Stimulated activated CD4-positive, alpha-beta T cell treated with anti-CD3 and anti-CD28 coated beads, Interleukin-1b, Interleukin-23, amount 100 ng/mL, for 24 hours (primary cell): ENCODE measurements at regions not wholly inside any gene's neighbourhood (a gene's known extent, or its start where the extent isn't known, plus 50 kb on each side); places are given as distances from the start of the nearest gene placed in this dataset.

Experiments
- DNase-seq, 4 experiments: peaks; one replicate each; pipeline ENCODE4 v3.0.0-alpha.2; 2020; ENCODE audit warnings: low read depth in 4 of 4, low spot score in 1 of 4

DNA sequence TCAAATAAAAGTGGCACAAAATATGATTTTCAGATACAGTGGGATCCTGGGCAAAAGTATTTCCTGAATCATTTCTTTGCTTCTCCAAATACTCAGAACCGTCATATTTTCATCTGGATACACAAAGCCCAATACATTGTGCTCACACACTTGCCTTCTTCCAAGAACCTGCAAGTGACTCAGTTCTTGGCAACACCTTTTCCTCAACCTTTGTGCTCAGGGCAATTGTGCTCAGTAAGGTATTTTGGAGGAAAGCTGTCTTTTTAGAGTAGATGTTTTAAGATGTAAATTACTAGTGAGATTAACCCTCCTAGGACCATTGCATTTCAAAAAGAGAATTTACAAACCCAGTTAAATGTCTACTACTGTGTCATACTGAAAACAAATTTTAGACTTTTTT lies 233.5 kb downstream of the EFNB2 start:
- no peak for DNase-seq

DNA sequence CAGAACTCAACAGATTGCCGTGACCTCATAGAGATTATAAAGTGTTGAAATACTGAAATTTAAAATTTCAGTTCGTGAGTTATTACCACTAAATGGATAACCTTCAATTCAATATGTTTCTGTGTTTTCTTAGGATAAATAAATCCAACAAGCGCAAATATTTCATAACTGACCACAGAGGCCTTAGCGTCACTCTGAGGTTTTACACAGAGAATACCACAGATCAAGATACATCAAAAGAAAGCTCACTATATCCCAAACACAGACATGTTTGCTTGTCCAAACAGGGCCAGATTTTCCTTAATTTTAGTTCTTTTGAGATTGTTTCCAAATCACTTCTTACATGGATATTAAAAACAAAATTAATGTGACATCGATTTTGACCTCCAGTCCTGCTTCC lies 235.8 kb downstream of the EFNB2 start:
- no peak for DNase-seq

DNA sequence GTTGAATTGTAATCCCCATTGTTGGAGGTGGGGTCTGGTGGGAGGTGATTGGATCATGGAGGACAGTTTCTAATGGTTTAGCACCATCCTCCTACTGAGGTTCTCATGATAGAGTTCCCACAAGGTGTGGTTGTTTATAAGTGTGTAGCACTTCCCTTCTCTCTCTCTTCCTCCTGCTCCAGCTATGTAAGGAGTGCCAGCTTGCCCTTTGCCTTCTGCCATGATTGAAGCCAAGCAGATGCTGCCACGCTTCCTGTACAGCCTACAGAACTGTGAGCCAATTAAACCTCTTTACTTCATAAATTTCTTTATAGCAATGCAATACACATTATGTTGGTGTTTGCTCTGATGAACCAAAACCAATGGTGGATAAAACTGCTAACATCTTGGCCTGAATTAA lies 238.2 kb downstream of the EFNB2 start:
- DNase-seq = no peak

DNA sequence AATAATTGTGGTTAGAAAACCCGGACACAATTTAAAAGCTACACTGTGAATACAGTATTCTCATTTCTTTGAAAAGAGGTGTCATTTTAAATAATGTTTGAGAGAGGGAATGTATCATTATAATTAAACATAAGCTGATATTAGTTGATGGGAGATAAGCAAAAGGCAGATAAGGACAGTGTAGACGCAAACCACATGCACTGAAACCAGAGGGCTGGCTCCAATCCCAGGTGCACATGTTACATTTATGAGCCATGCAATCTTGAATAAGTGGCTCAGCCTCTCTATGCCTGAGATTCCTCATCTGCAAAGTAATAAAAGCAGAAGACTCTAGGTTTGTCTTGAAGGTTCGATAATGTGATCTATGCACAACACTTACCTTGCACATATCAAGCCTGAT lies 238.7 kb downstream of the EFNB2 start:
- no peak for DNase-seq

DNA sequence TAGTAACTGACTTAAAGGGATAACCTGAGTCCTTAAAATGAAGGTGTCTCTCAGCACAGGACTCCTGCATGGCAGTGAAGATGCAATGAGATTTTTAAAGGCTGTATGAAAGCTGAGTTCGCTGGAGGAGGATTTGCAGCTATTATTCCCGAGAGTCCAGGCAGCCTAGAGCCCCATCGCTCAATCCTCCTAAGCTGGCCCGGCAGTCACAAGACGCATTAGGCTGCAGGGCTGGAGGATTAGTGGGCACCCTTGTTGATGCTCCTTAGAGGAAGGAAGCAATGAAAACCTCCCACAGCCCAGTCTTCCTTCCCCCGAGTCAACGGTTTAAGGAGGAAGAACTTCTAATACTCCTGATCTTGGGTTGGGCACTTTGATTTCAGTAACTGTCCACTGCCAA lies 239.5 kb downstream of the EFNB2 start:
- no peak for DNase-seq

DNA sequence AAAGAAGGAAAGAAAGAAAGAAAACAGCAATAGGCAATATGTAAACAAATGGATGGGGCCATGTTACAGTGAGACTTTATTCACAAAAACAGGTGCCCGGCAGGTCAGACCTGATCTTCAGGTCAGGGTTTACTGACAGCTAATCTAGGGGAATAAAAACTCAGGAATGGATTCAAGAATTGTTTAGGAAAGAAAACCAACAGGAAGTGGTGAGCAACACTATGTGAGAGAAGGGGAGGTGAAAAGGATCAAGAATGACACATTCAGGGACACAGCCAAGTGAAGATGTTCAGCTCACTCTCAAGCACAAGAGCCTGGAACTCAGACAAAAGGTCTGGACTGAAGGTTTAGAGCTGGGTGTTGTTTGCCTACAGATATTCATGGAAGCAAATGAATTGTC lies 244.5 kb downstream of the EFNB2 start:
- no peak for DNase-seq

DNA sequence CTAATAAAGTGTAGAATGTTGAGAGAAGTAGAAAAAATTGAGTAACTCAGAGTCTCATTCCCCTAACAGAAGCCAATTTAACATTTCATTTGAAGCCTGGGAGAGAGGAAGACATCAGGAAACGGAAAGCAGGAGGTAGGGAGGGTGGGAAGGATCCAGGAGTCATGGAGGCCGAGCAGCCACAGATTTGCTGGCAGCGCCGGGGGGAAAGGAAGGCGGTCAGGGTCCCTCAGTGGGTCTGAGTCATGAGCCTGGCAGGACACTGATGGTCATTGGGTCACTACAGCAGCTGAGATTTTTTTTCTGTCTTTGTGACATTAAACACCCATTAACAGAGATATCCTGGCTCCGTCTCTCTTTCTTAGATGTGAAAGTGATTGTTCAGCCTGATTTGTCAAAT lies 248.1 kb downstream of the EFNB2 start:
- DNase-seq = no peak

DNA sequence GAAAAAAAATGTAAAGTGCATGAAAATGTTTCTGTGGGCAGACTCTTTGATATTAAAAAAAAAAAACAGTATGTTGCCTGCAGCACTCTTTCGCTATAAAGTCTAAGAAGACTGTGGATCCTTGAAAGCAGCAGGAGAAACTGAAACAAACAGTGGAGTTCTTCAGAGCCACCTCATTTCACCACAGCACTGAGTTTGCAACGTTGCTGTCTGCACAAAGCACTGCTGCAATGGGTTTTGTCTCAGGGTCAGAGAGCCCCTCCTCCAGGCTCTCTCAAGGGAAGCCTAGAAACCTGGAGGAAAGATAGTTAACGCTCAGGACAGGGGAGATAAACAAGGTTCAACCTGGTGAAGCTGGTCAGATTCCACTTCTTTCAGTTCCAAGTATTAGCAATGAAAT lies 248.7 kb downstream of the EFNB2 start:
- no peak for DNase-seq

DNA sequence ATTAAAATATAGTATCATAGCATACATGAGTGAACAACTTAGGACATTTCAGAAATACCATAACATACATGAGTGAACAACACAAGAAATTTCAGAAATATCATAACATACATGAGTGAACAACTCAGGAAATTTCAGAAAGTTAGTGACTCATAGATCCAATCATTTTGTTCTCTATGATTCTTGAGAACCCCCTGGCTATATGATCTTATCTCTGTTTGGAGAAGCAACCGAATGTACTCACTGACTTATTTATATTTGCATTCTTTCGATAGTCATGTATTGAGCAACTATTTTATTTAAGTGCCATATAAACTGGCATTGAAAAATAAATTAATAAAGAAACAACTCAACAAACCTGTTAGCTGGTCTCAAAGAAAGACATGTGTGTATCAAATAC lies 251.1 kb downstream of the EFNB2 start:
- no peak for DNase-seq

DNA sequence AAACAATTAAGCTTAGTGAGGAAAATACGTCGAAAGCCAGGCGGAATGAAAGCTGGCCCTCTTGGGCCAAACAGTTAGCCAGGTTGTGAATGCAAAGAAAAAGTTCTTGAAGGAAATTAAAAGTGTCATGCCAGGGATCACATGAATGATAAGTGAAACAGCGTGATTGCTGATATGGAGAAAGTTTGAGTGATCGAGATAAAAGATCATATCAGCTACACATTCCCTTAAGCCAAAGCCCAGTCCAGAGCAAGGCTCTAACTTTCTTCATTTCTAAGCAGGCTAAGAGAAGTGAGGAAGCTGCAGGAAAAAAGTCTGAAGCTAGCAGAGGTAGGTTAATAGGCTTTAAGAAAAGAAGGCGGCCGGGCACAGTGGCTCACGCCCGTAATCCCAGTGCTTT lies 254.0 kb downstream of the EFNB2 start:
- no peak for DNase-seq

DNA sequence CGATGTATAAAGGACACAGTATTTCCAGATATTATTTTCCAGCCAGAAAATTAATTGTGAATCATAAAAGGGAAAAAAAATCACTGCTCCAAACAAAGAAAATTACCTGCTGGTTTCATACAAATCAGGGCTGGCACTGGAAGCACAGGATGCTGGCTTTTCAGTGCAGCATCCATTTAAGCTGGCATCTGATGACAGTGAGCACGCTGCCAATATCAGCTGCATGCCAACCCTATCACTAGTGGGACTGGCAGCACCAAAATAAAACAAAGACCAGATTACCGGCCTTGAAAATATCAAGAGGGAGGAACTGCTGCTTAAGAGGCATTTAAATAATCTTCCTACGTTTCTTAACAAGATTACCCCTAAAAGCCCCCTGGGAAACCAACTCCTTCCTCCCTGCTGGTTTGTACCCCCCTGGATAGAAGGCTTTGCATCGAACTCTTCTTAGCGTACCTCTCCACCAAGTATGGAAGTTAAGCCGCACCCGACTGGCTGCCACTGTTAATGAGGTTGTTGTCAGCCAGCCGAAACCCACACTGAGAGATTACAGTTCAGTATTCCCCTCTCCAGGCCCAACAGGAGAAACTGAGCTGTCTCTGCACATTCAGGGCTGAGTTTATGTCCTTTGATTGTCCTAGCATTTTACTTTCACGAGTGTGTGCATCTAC lies 257.8 kb downstream of the EFNB2 start:
- DNase-seq = no peak

DNA sequence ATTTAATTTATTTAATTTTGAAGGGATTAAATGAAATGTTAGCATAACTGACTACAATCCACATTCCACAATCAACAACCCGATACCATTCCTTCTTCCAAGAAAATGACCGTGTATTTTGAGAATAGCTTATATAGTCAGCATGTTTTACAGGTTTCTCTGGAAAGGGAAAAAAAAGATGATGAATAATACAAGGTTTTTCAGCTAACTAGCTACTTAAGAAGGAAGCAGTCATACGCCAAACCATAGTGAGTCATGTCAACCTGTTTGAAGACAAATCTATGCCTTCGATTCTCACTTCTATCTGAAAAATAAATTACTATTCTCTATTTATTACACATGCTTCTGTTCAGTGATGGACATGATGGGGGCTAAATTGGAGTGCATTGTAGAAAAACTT lies 258.6 kb downstream of the EFNB2 start:
- DNase-seq = no peak

DNA sequence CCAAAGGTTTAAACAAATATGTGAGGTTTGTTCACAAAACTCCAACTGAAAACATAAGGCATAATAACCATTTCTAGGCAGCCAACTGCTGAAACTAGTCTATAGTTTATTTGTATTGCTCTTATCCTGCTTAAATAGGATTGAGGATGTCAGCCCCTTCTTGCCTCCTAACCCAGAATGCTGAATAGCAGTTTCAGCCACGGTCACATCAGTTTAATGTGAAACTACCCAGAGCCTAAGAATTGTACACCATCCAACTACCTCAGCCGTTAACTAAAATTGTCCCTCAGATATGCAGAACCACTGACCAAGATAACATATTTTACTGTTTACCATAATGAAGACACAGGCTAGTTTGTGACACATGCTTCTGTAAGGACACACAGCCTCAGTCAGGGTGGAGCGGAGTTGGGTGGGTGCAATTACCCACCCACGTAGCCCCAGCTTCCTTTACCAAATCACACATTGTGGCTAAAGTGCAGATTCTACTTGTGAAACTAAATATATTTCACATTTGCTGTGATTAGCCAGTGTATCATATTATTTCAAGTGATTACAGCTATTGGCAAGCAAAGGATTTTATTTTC lies 259.9 kb downstream of the EFNB2 start:
- DNase-seq = no peak

DNA sequence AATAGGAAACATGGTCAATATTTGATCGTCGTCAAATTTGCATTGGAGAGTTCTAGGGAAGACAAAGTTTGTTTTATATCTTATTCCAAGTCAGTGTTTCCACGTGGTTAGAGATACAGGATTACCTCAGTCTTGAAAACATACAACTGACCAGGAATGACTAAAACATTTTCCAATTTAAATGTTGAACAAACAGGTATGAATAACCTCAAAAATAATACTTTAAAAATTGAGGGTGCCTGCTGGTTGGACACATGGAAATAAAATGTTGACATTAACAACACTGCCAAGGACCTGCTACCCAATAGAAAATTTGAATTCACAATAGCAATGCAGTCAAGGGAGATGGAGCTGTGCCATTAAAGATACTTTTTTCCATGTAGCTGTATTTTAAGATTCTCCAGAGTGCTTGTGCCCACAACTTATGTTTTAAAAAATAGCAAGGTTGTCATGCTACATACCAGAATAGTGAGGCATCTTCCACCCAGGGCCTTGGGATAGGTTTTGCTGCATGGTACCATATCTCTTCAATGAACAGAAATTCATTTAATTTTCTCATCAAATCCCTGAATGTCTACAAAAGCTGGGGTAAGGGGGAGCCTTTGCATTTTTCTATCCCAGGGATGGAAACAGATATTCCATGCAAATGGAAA lies 260.8 kb downstream of the EFNB2 start:
- DNase-seq = no peak

DNA sequence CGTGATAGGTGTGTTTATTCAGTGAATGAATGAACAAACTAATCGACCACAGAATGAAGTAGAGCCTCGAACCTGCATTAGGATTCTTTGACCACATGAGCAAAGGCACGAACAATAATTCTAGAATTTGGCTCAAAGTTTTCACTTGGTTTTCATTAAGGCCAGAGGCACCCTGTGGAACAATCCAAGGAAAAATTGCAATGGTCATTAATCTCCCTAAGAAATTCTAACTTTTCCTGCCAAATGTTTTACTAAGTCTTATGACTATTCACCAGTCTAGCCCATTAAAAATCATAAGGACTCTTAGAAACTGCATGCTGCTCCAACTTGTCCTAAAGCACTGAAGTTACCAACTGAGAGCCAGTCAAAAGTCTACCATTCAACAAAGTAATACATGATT lies 271.7 kb downstream of the EFNB2 start:
- DNase-seq = no peak

DNA sequence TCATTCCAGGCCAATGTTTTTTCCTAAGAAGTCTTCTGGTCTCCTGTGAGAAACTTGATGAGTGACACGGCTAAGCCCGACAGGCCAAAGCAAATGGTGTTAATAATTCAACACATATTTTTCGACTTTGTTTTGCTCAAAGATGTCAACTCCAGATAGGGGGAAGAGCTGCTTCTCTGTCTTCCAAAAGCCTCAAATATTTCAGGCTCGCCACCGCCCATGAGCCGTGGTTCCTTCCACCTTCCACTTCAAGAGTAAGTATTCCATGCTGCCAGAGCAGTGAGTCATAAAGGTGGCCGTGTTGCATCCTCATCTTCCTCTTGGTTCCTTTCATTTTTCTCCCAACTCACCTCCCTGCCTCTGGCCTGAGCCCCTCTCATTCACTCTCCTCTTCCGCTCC lies 272.6 kb downstream of the EFNB2 start:
- no peak for DNase-seq

DNA sequence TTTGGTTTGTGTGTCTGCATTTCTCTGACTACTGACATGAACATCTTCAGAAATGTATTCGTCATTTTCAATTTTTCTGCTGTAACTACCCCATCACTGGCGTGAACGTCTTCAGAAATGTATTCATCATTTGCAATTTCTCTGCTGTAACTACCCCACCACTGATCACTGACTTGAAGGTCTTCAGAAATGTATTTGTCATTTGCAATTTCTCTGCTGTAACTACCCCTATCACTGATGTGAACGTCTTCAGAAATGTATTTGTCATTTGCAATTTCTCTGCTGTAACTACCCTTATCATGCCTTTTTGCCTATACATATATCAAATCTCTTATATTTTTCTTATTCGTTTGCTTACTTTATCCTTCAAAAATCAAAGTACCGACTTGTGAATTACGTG lies 274.0 kb downstream of the EFNB2 start:
- no peak for DNase-seq

DNA sequence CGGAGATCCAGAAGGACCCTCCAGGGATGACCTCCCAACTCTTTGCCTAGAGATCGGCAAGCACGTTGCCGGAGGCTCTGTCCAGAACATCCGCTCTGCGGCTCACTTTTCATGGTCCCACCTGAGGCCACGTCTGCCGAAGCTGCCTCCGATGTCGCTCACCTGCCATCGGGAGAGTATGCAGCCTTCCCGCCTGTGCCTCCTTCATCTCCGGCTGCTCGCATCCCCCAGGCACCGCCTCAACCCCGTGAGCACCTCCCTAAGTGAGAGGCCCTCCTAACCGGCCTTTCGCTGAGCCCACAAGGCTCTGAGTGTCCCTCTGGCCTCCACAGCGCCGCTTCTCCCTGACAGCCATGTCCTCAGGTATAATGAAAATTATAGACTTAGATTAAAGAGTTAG lies 275.1 kb downstream of the EFNB2 start:
- no peak for DNase-seq

DNA sequence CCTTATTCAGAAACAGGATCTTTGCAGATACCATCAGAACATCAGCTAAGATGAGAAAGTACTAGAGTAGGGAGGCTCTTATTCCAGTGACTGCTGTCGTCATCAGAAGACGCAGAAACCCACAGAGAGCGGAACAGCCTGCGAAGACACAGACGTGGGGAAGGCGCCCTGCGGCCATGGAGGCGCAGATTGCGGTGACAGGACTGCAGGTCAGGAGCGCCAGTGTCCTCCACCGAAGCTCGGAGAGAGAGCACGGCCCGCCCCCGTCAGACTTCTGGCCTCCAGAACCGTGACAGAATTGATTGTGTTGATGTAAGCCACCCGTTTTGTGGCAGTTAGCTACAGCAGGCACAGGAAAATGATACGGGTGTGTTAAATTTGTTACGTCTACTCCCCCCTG lies 275.5 kb downstream of the EFNB2 start:
- DNase-seq = no peak

DNA sequence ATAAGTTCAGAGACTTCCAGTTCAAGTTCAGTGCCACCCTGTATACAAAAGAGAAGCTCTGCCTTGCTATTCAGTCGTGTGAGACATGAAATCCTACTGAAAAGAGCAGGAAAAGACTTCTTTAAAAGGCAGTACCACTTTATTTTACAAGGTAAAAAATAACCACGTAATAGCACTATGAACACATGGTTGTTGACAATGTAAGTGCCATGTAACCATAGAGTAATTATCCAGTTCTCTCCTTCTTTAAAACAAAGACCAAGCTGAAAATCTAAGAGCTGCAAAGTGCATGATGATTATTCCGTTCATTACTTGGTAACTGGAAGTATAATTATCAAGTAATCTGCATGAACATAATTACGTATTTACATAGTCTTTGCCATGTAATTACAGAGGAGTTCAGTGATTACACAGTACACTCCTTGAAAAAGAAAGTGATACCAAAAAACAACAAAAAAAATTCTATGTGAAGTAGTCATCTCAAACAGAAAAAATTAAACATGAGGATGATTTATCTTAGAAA lies 288.7 kb downstream of the EFNB2 start:
- DNase-seq = no peak

DNA sequence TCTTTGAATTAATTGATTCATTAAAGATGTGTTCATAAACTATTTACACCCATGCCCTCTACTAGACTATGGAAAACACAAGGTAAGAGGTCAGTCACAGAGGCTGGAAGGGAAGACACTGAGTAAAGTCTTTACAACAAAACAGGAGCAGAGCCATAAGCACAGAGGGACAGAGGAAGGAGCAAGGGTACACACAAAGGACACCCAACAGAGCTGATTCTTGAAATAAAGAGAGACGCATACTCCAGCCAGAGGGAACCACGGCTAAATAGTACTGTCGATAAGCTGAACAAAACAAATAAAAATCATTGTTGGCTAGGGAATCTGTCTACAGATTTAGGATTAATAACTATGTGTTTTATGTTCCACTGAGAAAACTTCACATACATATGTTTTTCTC lies 289.2 kb downstream of the EFNB2 start:
- DNase-seq = no peak

DNA sequence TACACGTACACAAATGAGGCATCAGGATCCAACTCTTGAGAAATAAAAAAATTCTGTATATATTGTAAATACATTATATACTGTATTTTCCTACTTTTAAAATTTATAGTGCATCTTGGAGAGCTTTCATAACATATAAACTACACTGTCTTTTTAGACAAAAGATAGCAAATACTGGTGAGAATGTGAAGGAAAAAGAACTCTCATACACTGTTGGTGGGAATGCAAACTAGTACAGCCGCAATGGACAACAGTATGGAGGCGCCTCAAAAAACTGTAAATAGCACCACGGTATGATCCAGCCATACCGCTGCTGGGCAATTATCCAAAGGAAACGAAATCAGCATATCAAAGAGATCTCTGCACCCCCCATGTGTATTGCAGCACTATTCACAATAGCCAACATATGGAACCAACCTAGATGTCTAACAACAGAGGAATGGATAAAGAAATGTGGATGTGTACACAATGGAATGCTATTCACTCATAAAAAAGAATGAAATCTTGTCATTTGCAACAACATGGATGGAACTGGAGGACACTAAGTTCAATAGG lies 292.4 kb downstream of the EFNB2 start:
- DNase-seq = no peak
